HG03575 (cell line): ENCODE measurements at regions not wholly inside any gene's neighbourhood (a gene's known extent, or its start where the extent isn't known, plus 50 kb on each side); places are given as distances from the start of the nearest gene placed in this dataset.

Experiments
- ATAC-seq: cut with Tn5 transposase; IDR thresholded peaks from one replicate; pipeline ENCODE4 v1.9.1; 2021; ENCODE audit not compliant: unreplicated experiment, insufficient number of reproducible peaks, low FRiP score; ENCODE audit errors: extremely low read depth

DNA sequence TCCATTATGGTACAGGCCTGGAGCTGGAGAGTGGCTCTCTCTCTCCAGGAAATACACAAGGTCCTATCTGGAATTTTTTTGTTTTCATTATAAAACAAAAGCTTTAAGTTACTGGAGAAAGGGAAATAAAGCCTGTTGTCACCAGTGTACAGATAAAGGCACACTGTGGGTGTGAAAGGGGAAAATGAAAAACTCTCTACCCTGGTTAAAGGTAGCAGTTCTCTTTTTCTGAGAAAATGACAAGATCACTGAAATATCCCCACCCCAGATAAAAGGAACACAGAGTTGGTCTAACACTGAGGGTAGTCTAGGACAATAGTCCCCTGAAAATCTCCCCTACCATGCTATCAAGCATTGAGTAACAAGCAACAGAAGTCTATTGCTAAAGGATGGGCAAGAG lies 438.7 kb downstream of the MBD2 start:
- ATAC-seq, result no peak

DNA sequence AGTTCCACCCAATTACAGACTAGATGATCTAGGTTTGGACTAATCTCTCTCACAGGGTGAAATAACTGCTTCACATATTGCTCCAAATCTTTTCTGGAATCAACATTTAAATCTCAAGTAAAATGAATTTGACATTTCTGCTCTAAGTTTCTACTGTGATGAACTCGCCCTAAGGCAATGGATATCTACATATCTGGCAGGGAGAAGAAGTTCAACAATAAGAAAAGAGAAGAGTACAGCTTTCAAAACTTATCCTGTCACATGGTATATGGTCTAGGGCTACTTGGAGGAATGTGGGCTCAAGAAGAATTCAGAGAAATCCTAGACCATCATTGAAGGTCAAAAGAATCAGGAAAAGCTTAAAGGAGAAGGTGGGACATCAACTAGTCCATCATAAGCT lies 440.2 kb downstream of the MBD2 start:
- no peak for ATAC-seq

DNA sequence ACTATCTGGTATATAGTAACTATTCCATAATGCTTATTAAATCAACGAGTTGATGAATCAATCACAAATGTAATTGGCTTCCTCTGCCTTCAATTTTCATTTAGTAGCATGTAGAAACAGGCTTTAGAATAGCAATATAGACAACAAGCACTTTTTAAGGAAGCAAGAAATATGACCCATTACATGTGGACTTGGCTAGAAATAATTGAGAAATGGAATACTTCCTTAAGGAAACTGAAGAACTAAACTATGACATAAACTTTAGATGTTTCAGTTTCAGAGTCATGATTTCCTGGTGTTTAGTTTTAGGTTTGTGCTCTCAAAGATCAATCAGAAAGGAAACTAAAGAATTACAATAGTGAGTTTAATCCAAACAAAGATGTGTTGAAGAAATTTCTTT lies 443.8 kb downstream of the MBD2 start:
- no peak for ATAC-seq

DNA sequence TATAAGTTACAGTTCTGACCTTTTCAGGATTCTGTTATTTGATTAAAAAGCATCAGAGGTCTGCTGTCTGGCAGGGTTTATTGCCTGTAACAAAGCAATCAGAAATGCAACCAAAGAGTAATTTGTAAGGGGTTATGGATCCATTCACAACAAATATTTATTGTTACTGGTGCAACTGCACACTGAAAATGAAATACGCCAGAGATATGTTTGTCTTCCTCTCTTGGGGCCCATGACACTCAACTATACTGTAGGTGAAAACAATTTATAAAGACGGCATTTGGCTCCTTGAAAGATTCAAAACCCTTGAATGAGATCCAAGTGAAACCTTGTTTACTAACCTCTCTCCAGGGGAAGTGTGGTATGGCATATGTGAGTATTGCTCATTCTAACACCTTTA lies 452.2 kb downstream of the MBD2 start:
- no peak for ATAC-seq

DNA sequence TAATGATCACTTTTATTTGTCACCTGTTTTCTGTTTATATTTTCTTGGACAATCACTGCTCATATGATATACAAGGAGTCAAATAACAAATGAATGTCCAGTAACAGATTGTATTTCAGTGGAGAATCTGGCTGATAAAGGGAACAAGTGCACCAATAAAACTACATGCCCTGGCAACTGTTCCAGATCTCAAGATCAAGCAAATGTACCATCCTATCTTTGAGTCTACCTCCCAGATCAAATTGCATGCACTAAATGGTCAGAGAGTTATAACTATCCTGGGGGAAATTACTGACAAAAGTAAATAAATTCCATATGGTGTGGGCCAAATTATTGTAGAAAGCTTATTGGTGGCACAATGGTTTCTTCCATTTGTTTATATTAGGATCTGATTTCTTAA lies 452.8 kb downstream of the MBD2 start:
- no peak for ATAC-seq

DNA sequence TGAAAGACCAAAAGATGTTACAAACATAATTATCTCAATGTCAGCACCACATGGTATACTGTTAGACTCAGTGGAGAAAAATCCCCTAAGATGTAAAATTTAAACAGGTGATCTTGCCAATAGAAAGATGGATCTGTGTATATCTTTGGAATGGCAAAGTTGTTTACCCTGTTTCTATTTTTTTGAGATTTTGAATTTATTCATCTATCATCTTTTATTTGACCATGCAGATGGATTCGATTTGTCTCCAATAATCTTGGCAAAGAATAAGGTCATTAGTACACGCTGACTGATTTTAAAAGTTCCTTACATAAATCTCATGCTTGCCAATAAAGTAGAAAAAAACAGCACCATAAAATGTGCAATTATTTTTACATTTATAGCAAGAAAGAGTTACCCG lies 459.3 kb downstream of the MBD2 start:
- no peak for ATAC-seq

DNA sequence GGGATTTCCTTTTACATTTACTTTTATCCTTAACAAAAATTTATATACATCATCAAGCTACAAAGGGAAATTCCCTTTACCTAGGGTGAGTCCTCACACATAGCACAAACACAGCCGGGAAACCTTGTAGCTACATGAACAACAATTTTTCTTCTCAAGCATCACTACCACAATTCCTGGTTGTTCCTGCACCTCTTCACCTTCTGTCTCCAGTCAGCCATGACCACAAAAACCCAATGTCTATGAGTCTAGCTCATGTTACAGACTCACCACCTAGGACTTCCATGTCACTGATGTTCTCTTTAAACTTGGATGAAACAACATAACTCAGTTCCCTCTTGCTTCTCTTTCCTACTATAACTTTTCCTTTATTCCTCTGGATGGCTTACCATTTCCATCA lies 460.4 kb downstream of the MBD2 start:
- ATAC-seq, result no peak

DNA sequence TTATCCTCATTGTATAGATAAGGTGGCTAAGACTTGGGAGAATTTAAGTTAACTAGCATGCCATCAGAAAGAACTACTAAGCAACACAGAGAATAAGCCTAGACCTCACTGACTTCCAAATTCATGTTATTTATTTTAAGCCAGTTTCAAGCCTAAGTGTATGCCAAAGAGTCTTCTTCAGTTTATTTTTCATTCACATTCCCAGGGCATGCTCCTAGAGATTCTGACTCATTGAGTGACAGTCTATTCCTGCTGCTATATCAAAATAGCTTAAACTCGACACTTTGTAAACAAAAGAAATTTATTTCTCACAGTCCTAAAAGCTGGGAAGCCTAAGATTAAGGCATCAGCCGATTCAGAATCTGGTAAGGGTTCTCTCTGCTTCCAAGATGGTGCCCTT lies 467.1 kb downstream of the MBD2 start:
- ATAC-seq, result no peak

DNA sequence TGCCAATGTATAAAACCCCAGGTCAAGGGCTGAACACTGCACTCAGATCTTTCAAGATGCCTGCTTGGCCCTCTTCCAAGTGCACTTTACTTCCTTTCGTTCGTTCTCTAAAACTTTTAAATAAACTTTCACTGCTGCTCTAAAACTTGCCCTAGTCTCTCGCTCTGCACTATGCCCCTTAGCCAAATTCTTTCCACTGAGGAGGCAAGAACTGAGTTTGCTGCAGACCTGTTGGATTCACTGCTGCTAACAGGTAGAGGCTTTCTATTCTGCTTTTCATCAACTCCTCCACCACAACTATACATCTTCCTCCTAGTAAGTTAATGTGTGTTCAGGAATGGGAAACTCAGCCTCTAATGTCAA lies 467.9 kb downstream of the MBD2 start:
- ATAC-seq, result no peak

DNA sequence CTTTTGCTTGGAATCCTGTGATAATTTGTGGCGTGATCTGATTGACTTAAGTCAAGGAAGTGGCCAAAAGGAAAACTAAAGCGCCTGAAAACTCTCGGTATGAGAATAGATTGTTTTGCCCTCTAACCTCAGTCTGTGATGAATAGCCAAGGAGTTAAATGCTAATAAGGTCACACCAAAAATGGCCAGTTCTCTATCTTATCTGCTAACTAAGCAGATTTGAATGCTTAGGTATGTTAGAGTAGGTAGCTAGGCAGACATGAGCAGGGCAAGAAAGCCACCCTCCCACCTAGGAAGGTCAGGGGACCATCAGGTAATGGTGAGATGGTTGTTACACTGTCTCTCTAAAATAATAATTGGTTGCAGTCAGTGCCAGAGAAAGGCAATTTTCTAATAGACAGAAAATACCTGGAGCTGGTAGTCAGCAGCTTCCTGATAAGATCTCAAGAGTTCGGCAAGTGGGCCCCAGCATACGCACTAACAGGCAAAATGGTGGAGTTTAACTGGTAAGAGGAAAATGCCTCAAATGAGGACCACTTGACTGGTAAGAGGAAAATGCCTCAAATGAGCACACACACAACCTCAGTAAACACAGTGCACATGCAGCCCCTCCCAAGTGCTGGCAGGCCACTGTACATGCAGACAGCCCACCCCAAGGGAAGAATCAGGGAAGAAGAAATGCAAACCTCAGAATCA lies 468.4 kb downstream of the MBD2 start:
- ATAC-seq, result no peak

DNA sequence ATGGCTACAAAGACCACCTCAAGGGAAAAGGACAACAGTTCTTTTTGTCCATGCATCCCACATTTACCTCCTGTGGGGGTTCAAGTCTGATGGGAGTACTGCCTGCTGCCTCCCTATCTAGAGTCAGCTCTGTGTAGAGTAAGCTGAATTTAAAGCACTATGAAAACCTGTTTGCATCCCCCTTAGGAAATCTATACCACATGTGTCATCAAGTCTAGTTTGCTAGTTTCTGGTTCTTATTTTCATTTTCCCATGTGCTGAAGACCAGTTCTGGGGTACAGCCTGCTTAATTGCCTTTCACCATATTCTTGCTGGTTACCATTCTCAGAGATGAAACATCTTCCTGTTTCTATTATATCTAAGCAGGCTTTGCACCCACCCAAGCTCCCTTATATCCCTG lies 470.3 kb downstream of the MBD2 start:
- no peak for ATAC-seq

DNA sequence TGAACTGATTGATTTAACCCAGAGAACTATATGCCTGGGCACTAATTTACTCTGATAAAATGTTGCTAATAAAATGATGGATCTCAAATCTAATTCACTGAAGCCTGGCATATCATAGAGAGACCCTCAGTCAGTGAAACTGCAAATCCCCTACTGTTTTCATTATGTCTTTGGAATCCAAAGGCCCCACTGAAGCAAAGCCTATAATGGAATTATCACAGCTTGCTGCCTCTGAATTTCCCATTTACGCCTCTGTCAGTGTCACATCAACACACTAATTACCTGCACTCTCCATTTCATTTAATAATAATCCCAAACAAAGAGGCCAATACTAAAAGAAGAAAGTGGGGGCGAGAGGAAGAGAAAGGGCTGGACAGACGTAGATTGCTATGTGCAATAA lies 470.9 kb downstream of the MBD2 start:
- no peak for ATAC-seq

DNA sequence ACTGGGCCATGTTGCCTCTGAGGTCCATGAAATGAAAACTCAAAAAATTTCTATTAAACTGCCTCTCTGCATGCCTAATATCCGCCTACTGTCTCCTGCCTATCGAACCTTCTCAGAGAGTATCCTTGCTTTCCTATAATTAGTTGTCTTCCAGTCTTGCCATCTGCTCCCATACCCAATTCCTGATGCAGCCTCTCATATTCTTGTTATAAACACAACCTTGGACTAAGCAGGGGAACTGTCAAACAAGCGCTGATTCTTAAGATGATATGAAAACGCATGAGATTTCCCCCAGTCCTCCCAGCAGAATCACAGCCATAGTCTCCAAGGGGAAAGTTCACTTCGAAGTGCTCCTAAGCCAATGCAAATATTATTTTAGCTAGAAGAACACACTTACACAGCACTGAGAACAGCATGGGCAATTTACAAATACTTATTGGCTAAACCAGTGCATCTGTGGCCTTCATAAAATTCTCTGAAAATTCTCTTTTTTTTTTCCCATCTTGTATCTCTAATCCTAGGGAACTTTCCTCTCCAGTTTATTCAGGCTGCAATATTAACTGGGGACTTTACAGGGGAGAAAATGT lies 471.6 kb downstream of the MBD2 start:
- no peak for ATAC-seq

DNA sequence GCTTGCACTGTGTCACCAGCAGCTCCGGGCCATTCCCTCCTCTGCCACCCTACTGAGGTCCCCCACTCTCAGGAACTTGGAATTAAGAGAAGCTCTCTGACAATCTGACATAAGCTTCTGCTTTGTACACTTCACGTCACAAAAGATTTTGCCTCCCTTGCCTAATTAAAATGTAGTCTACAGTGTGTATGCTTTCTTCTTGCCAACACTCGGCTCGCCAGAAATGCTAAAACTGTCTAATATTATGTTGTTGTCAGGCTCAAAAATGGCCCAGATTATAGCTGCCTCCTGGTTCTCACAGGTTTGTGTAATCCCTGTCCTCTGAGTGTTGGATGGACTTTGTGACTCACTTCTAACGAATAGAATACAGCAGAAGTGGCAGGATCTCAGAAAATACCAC lies 474.7 kb downstream of the MBD2 start:
- ATAC-seq, result no peak

DNA sequence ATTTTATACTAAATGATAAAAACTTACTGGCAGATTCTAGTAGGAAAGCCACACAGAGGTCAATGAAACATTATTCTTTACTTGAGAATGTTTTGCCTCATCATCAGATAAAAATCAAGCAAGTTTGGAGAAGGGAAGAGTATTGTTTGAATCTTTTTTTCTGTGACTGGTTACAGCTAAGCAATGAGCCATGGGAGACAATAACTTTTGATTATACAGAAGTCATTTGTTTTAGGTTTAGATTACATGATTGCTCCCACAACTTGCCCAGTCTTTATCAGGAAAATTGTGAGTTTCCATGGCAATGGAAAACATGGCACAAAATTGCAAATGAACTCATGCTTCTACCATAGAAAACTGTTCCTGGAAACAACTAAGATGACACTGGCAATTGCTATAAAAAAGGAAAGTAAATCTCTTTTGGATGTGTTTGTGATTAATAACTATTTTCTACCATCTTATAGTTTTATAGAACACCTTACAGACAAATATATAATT lies 476.8 kb downstream of the MBD2 start:
- no peak for ATAC-seq

DNA sequence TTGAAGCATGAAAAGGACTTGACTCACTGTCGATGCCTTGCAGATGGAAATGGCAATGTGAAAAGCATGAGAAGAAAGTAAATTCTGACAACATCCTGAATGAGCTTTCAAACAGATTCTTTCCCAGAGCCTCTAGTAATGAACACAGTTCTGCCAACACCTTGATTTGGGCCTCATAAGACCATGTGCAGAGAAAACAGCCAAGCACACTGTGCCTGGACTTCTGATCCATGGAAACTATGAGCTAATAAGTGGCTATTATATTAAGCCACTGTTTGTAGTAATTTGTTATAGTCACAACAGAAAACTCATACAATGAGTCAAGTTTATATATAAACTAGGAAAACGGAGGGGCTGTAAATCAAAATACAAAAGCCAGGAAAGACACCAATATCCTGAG lies 477.3 kb downstream of the MBD2 start:
- no peak for ATAC-seq

DNA sequence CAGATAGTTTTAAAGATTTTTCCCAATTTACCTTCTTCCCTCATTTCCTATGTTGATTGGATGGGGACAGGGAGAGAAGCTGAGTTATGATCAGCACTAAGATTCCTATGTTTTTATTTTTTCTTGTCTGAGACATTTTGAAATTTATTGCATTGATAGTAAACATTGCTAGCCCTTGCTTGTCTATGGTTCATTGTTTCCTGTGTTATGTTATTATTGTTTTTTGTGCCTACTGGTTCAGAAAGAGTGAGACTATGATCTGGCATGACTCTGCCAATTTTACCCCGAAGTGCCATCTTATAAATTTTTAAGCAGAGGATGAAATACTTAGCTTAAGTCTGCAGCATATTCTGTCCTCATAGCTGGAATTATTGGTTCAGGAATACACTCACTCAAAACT lies 478.5 kb downstream of the MBD2 start:
- ATAC-seq, result no peak

DNA sequence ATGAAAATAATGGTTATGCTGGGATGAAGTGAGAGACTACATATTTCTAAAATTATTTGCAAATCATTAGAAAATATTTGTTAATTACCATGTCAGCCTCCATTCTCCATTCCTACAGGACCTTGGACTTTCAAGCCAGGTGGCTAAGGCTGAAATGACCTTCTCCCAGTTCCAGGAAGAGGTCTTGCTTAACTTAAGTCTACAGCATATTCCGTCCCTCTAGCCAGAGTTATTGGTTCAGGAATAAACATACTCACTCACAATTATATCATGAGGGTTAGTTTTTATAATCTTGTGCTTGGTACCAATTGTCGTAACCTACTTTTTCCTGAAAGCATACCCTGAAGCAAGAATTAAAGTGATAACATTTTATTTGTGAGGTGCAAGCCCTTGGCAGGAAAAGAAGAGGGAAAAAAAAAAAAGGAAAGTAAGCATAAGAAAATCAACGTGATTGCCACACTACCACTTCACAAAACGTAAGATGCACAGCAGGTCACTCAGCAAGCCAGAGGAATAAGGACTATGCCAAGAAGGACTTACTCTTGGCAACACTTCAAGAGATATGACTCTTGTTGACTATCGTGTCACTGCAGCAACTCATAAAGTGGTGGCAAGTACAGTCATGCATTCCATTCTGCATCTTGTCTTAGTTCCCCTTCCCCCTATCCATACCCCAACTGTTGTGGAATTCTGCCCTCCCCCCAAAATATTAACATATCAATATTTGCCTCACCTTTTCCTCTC lies 479.1 kb downstream of the MBD2 start:
- no peak for ATAC-seq

DNA sequence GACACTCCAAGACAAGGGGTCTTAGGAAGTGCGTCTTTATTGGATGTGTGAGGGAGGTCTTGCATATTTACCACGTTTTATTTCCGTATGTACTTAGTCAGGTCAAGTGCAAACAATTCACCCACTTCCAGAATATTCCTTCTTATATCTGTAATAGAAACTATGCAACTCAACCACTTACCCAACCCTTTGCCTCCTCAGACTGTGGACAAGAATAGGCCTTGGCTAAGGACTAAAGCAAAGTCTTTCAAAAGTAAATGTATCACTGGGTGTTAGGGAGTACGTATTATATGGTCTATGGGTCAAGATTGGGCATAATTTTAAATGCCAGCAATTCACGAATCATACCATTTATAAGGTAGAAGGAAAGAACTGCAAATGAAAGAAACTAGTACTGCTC lies 484.8 kb downstream of the MBD2 start:
- ATAC-seq, result no peak

DNA sequence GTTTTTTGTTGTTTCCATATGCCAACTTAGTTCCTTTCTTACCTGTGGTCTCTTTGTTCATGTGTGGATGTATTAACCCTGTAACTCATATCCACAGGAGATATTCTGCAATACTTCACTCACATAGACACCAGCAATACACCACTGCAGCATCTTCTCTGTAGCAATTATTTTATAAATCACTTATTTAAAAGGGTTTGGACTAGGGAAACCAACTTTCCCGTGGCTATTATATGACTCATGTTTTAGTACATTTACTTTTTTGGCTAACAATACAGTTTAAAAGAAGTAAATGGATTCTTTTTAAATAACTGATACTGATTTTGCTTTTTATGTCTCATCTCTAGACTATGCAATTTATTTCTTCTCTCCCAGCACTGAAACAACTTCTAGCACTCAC lies 488.9 kb downstream of the MBD2 start:
- ATAC-seq, result no peak
